Activated naive CD8-positive, alpha-beta T cell (primary cell): ENCODE measurements at regions not wholly inside any gene's neighbourhood (a gene's known extent, or its start where the extent isn't known, plus 50 kb on each side); places are given as distances from the start of the nearest gene placed in this dataset.
"Not testable (repeated sequence)": the region's sequence is repeated elsewhere in the genome, so short reads cannot be mapped to it uniquely, and the experiment has no call there.

Source experiments
- H3K27ac Mint-ChIP-seq: one replicate; pipeline ENCODE4 v1.8.0; 2021; ENCODE audit warnings: mixed read lengths
- H3K27me3 Mint-ChIP-seq: one replicate; pipeline ENCODE4 v1.8.0; 2021; ENCODE audit warnings: mixed read lengths
- H3K36me3 Mint-ChIP-seq: one replicate; pipeline ENCODE4 v1.8.0; 2021; ENCODE audit warnings: mixed read lengths
- H3K4me1 Mint-ChIP-seq: one replicate; pipeline ENCODE4 v1.8.0; 2021; ENCODE audit warnings: low read depth, mixed read lengths
- H3K4me3 Mint-ChIP-seq: one replicate; pipeline ENCODE4 v1.8.0; 2021; ENCODE audit warnings: mild to moderate bottlenecking, mixed read lengths
- H3K9me3 Mint-ChIP-seq: one replicate; pipeline ENCODE4 v1.8.0; 2021; ENCODE audit warnings: low read depth, mixed read lengths

DNA sequence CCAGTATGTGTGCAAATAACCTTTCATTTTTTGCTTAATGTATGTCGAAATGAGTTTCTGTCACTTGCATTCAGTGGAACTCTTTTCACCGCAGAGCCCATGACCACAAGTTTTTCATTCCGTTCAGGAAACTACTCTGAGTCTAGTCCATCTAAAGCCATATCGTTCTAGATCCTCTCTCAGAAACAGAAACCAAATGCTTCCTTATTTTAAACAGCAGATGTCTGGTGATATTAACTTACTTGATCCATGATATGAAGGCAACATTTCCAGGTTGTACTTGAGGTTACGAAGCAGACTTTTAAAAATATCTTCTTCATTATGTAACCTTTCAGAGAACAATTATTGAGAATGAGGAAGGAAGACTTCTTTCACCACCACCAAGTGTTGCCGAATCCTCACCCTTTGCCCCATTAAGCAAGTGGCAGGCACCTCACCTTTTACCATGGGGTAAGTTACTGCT is 72.4 kb upstream of the GNAQ start:
- no peaks in the 10 kb centered on the region for H3K27me3 Mint-ChIP-seq
- peaks cover 11% of the 10 kb centered on the region for H3K9me3 Mint-ChIP-seq
- peak overlapping the region; percentile 55 for H3K27ac Mint-ChIP-seq
- peaks cover 9% of the 10 kb centered on the region for H3K36me3 Mint-ChIP-seq
- H3K4me3 Mint-ChIP-seq: peak overlapping the region; percentile 38
- peaks cover 42% of the 10 kb centered on the region for H3K4me1 Mint-ChIP-seq

DNA sequence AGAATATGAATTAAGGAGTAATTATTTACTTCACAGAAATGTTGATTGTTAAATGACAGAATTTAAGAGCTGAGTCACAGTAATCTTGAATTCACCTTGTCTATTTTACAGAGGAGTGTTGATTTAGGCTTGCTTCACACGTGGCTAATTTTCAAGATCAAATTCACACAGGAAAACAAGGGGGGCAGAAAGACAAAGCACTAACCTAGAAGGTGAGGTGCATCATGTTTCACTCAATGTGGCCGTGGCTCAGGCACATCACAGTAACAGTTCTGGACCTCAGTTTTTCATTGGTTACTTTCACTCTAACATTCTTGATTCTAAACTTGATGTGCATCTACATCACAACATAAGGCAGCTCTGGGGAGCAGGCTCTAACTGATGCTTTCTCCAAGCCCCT is 69.6 kb upstream of the GNAQ start:
- Mint-ChIP-seq H3K9me3 (no peaks in the 10 kb centered on the region), H3K27me3 (no peaks in the 10 kb centered on the region), H3K4me3 (no peak overlapping the region), H3K27ac (no peak overlapping the region), H3K4me1 (peaks cover 38% of the 10 kb centered on the region), H3K36me3 (peaks cover 5% of the 10 kb centered on the region)

DNA sequence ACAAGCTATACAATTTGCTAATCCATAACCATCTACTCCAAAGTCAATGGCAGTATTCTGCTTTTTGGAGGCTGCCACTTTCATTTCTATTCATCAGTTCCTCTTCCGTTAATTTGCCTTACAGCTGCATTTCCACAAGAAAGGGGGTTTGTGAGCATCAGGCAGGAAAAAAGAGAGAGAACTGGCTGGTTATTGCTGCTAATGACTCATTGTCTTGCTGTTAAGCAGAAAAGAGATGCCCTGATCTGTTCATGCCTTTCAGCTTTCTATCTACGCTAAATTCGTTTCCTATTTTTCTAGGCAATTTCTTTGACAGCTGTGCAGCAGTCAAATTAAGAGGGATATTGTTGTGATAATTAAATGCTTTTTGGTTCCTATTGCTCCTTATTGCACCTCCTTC is 65.9 kb upstream of the GNAQ start:
- Mint-ChIP-seq H3K9me3 (no peaks in the 10 kb centered on the region), H3K27ac (no peak overlapping the region), H3K4me3 (no peak overlapping the region), H3K27me3 (no peaks in the 10 kb centered on the region), H3K4me1 (peaks cover 12% of the 10 kb centered on the region), H3K36me3 (no peaks in the 10 kb centered on the region)

DNA sequence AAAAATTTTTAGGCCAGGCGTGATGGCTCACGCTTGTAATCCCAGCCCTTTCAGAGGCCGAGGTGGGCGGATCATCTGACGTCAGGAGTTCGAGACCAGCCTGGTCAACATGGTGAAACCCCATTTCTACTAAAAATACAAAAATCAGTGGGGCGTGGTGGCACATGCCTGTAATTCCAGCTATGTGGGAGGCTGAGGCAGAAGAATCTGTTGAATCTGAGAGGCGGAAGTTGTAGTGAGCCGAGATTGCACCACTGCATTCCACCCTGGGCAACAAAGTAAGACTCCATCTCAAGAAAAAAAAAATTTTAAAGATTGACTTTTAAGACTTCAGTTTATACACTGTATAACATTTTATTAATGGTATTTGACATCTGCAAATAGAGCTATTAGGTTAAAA is 60.1 kb upstream of the GNAQ start:
- Mint-ChIP-seq H3K4me1 (no peaks in the 10 kb centered on the region), H3K27me3 (no peaks in the 10 kb centered on the region), H3K36me3 (peaks cover 4% of the 10 kb centered on the region), H3K27ac (no peak overlapping the region), H3K4me3 (no peak overlapping the region), H3K9me3 (no peaks in the 10 kb centered on the region)

DNA sequence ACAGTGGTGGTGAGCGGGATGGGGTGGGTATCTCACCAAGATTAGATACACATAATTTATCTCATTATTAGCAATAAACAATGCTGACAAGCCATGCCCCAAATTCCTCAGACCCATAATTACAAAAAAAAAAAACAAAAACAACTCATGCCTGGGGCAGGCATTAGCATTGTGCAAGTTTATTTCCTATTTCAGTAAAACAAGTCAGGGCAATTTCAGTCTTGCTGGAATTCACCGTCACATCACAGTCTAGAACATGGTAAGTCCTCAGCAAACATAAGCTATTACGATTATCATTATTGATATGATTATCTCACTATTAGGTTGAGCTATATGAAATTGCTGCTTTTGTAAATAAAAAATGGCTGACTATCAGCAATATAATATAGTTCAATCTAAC is 57.5 kb upstream of the GNAQ start:
- Mint-ChIP-seq H3K4me3 (no peak overlapping the region), H3K27ac (no peak overlapping the region), H3K36me3 (peaks cover 4% of the 10 kb centered on the region), H3K27me3 (no peaks in the 10 kb centered on the region), H3K9me3 (peaks cover 6% of the 10 kb centered on the region), H3K4me1 (no peaks in the 10 kb centered on the region)

DNA sequence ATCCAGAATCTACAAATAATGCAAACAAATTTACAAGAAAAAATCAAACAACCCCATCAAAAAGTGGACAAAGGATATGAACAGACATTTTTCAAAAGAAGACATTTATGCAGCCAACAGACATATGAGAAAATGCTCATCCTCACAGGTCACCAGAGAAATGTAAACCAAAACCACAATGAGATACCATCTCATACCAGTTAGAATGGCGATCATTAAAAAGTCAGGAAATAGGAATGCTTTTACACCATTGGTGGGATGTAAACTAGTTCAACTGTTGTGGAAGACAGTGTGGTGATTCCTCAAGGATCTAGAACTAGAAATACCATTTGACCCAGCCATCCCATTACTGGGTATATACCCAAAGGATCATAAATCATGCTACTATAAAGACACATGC is 56.6 kb upstream of the GNAQ start:
- not testable (repeated sequence) for H3K4me3 Mint-ChIP-seq, H3K9me3 Mint-ChIP-seq, H3K36me3 Mint-ChIP-seq, H3K4me1 Mint-ChIP-seq, H3K27ac Mint-ChIP-seq, H3K27me3 Mint-ChIP-seq
